Retinal pigment epithelial cell (primary cell): ENCODE measurements at regions not wholly inside any gene's neighbourhood (a gene's known extent, or its start where the extent isn't known, plus 50 kb on each side); places are given as distances from the start of the nearest gene placed in this dataset.
"Not testable (repeated sequence)": the region's sequence is repeated elsewhere in the genome, so short reads cannot be mapped to it uniquely, and the experiment has no call there.

ENCODE experiments used
- DNase-seq: peaks from one replicate; pipeline ENCODE4 v3.0.0-alpha.2; 2010; ENCODE audit warnings: low read depth
- H3K4me3 ChIP-seq: 2 replicates; pipeline ENCODE4 v1.5.1; 2011; ENCODE audit warnings: mild to moderate bottlenecking, low read length, control low read depth, moderate library complexity
- CTCF ChIP-seq: conservative IDR thresholded peaks from 2 replicates; pipeline ENCODE4 v1.5.1; 2011; ENCODE audit warnings: low read depth, low read length, control low read depth, inconsistent platforms

GRCh38 chrX:63424063-63424462 lies 72.9 kb upstream of the SPIN4 start:
- no peak overlapping the region for H3K4me3 ChIP-seq
- TF ChIP-seq CTCF, result no peak
- no peak for DNase-seq

GRCh38 chrX:63421411-63421810 lies 70.3 kb upstream of the SPIN4 start:
- TF ChIP-seq CTCF, result no peak
- DNase-seq, result no peak
- H3K4me3 ChIP-seq, result no peak overlapping the region

- no peak for DNase-seq
- no peak overlapping the region for H3K4me3 ChIP-seq
- TF ChIP-seq CTCF, result no peak
Observed at GRCh38 chrX:63418211-63418610, 67.1 kb upstream of the SPIN4 start.

DNA sequence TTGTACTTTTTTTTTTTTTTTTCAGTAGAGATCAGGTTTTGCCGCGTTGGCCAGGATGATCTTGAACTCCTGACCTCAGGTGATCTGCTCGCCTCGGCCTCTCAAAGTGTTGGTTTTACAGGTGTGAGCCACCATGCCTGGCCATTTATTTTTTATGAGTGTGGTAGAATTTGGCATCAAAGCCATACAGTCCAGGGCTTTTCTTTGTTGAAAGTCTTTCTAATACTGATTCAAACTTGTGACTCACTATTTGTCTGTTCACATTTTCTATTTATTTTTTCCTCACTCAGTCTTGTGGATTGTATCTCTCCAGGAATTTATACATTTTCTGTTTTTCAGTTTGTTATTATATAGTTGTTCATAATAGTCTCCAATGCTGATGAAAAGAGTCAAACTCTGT lies 66.5 kb upstream of the SPIN4 start:
- no peak for TF ChIP-seq CTCF

GRCh38 chrX:63409934-63410333 lies 58.8 kb upstream of the SPIN4 start:
- not testable (repeated sequence) for DNase-seq

More for the DNA sequence above, 66.5 kb upstream of the SPIN4 start:
- no peak overlapping the region for H3K4me3 ChIP-seq
- DNase-seq, result no peak

GRCh38 chrX:63408050-63408449 lies 56.9 kb upstream of the SPIN4 start:
- DNase-seq, result no peak
- no peak overlapping the region for H3K4me3 ChIP-seq
- no peak for TF ChIP-seq CTCF

More at GRCh38 chrX:63409934-63410333, 58.8 kb upstream of the SPIN4 start:
- H3K4me3 ChIP-seq, result not testable (repeated sequence)

GRCh38 chrX:63404332-63404731 lies 53.2 kb upstream of the SPIN4 start:
- no peak for DNase-seq
- no peak overlapping the region for H3K4me3 ChIP-seq
- TF ChIP-seq CTCF, result no peak

- TF ChIP-seq CTCF, result no peak
- DNase-seq, result no peak
- H3K4me3 ChIP-seq, result no peak overlapping the region
Observed at GRCh38 chrX:63402106-63402505, 51.0 kb upstream of the SPIN4 start.
